Stimulated activated CD4-positive, alpha-beta T cell treated with anti-CD3 and anti-CD28 coated beads, Interleukin-12 subunit alpha, Interleukin-12 subunit beta, amount 100 ng/mL, for 24 hours (primary cell): ENCODE measurements at regions not wholly inside any gene's neighbourhood (a gene's known extent, or its start where the extent isn't known, plus 50 kb on each side); places are given as distances from the start of the nearest gene placed in this dataset.

ENCODE experiments used
- DNase-seq, 2 experiments: peaks; one replicate each; pipeline ENCODE4 v3.0.0-alpha.2; 2020; ENCODE audit warnings: low read depth in 2 of 2

DNA sequence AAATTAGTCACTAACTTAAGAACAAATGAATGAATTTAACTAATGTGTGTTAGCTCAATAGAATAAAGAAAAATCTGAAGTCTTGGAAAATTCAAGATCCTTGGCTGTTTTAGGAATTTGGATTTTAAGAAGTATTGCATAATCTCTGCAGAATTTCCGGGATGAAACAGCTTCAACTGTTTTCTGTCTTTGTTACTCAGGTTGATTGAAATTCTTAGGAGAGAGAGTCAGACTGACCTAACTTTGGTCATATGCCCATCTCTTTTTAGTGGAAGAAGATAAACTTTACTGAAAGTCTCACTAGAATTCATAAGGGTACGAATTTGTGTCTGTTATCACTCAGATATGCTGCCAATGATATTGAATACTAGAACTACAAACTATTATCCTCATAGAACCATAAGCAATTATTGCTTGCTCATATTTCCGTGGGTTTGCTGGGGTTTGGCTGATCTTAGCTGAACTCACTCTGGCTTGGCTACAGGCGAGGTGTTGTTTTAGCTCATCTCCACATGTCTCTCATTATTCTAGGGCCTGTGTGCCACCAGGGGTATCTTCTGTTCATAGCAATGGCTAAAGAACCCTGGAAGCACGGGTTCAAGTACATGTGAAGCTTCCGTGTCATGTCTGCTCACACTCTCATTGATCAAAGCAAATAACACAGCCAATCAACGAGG is 257.4 kb upstream of the NOVA1 start:
- DNase-seq, result no peak

GRCh38 chr14:26856876-26857518 is 259.2 kb upstream of the NOVA1 start:
- no peak for DNase-seq

- DNase-seq, result no peak
These were observed 261.6 kb upstream of the NOVA1 start for GRCh38 chr14:26859483-26859882.

GRCh38 chr14:26860111-26860510 is 262.3 kb upstream of the NOVA1 start:
- DNase-seq, result no peak

DNA sequence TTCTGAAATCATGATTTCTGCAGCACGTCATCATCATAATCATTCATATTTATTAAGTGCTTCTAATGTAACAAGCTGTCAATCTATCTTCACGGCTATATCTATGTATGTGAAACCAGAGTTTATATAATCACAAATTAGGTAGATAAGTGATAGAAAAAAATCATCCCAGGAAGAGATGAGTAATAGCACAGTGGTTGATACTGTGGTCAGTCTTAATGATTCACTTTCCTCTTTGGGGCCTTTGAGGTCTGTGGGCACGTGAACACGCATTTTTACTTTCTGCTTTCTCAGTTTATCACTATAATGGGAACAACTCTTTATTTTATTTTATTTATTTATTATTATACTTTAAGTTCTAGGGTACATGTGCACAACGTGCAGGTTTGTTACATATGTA is 265.9 kb upstream of the NOVA1 start:
- no peak for DNase-seq

GRCh38 chr14:26866721-26867120 is 268.9 kb upstream of the NOVA1 start:
- DNase-seq, result no peak

DNA sequence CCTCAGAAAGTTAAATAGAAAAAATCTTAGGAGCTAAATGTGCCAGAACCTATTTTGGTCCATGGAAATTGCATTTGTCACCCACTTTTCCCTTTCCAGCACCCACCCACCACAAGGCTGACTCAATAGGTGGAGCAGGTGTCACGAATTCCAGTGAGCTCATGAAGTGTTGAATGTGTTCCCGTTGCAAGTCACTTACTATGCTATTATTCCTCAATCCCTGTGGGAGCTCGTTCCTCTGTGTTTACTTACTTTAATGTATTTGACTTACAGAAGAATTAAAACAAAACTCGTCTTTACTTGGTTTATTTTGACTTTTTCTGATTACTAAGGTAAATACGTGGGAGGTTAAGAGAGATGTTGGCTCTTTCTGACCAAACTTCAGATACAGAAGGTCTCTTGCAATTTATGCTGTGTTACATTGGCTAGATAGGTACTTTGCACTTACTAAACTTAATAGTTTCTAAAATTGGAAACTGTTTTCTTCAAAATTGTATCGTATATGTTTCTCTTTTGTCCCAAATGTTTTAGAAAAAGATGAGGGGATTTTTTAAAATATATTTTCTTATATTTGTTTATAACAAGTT is 269.4 kb upstream of the NOVA1 start:
- DNase-seq, result no peak

GRCh38 chr14:26870096-26870495 is 272.3 kb upstream of the NOVA1 start:
- no peak for DNase-seq

GRCh38 chr14:26870722-26871617 is 273.1 kb upstream of the NOVA1 start:
- no peak for DNase-seq

- no peak for DNase-seq
These were observed 274.9 kb upstream of the NOVA1 start for GRCh38 chr14:26872515-26873361.

DNA sequence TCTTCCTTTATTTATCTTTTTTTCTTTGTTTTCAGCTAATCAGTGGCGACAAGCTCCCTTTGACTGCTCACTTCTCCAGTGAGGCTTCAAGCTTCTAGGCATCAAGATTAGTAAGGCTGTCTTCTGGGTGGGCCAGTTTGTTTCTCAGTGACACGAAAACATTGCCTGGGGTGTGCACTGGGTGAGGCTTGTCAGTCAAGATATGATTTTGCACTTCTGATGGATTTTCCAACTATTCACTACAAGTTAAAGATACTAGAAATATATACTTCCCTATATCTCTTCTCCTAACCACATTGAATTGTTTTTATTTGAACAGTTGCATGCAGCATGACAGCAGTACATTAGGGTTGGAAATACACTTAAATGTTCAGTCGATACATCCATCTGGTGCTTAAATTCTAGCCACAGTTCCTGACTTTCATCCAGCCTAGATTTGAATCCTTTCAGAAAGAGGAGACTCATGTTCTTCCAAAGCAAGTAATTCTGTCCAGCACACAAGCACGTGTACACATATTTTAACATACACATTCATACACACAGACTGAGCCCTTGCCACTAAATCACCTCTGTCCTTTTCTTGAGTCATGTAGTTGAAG is 275.6 kb upstream of the NOVA1 start:
- DNase-seq, result no peak

- no peak for DNase-seq
These were observed 290.0 kb upstream of the NOVA1 start for GRCh38 chr14:26887847-26888246.

DNA sequence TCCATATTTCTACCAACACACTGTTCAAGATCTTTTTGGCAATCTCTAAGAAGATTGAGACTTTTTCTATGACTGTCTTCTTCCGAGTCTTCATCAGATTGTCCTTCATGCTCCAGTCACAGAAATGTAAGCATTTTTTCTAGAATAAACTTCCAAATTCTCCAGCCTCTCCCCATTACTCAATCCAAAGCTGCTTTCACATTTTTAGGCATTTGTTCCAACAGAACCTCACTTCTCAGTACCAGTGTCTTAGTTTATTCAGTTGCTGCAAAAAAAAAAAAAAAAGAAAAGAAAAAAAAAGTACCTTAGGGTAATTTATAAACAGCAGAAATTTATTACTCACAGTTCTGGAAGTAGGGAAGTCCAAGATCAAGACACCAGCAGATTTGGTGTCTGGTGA is 290.8 kb upstream of the NOVA1 start:
- DNase-seq, result no peak

DNA sequence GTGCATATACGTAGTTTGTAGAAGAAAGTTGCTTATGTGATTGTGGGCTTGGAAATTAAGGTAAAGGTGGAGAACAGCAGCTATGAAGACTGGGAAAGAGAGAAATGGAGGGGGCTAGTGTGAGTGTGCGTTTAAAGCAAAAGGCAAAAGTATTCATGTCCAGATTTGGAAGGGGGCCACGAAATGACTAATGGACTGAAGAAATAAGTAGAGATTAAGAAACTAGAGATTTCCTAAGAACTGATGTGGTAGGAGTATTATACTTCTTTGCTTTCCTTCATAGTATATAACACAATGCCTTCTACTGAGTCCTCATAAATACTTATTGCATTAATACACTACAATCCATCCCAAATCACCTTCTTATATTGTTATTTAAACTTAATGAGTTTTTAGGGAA is 298.6 kb upstream of the NOVA1 start:
- DNase-seq, result no peak

DNA sequence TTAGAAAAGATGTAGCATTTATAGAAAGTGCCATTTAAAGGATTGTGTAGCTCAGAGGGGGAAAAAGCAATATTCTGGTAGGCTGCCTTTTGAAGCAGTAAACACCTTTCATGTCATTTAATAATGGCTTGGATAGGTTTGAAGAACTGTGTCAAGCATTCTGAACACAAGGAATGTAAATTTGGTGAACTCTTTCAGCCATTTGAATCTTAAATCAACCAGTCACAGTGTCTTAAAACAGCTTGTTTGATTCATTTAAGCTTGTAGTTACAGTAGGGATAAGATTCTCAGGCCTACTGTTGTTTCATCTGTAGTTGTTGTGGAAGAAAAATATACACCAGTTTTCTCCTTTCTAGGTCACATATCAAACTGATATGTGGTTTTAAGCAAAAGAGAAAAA is 299.4 kb upstream of the NOVA1 start:
- no peak for DNase-seq

DNA sequence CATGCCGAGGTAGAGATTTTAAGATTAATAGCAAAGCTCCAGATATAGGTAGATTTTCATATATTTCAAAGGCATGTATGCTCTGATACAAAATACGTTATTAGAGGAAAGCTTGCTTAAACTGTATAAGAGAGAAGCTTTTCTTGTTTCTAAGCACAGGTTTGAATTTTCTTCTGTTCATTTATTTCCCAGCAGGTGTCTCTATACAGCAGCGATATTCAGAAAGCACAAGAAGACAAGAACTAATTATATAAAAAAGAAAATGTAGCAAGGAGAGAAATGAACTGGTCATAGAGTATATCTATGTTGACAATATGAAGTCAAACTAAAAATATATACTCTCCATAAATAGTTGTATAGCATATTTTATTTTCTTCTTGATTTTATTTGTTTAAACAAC is 307.4 kb upstream of the NOVA1 start:
- no peak for DNase-seq

- DNase-seq, result no peak
These were observed 316.0 kb upstream of the NOVA1 start for GRCh38 chr14:26913786-26914185.

DNA sequence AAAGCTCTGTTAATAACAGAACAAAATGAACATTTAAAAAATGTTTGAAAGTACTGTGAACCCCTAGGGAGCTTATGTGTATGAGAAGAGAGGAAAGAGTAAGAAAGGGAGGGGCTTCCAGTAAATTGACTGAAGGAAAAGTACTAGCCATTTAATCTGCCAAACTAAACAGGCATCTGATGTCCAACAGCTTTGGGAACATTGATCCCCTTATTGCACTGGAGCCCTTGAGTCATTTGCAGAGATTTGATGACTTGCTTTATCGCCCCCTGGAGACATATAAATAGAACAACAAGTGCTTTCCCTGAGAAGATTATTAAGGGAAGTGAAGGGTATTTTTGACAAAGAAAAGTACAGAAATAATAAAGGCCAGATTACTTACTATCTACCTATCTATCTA is 319.3 kb upstream of the NOVA1 start:
- no peak for DNase-seq

DNA sequence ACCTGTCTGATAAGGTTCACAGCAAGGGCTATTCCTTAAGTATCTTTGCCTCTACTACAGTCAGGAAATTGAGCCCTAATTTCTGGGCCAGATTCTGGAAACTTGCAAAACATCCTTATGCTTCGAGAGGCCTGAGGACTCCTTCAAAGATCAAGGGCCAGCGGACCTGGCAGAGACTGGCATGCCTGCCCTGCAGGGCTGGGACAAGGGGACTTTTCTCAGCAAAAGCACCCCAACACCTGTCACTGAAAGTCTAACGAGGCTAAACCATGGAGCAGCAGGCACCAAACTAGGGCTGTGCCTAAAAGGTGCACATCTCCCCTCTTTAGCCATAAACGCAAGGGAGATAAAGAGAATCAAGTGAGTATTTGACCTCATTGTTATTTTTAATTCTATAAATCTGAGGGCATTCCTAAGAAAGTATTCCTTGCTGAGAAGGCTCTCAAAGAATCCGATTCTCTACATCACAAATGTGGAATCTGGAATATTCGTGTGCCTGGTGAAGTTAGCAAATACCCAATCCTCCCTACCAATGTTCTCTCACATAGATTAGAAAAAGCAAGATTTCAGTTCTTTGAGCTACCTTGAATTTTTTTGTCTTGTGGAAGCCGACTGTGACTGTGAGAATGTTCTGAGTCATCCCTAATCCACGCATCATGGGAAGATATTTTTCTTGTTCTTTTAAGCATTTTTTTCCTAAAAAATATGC is 328.2 kb upstream of the NOVA1 start:
- no peak for DNase-seq

GRCh38 chr14:26926585-26926984 is 328.8 kb upstream of the NOVA1 start:
- DNase-seq, result no peak
